ENCODE measurements at regions not wholly inside any gene's neighbourhood (a gene's known extent, or its start where the extent isn't known, plus 50 kb on each side); places are given as distances from the start of the nearest gene placed in this dataset.

- DNase-seq (ENCODE audit: low read depth in 2 of 2), result no peak
These were observed 480.4 kb downstream of the SOX6 start for GRCh38 chr11:15875943-15876342.

GRCh38 chr11:15878756-15879155 lies 477.6 kb downstream of the SOX6 start:
- no peak for DNase-seq (ENCODE audit: low read depth in 2 of 2)

- DNase-seq (ENCODE audit: low read depth in 2 of 2), result no peak
These were observed 476.1 kb downstream of the SOX6 start for GRCh38 chr11:15880291-15880690.

DNA sequence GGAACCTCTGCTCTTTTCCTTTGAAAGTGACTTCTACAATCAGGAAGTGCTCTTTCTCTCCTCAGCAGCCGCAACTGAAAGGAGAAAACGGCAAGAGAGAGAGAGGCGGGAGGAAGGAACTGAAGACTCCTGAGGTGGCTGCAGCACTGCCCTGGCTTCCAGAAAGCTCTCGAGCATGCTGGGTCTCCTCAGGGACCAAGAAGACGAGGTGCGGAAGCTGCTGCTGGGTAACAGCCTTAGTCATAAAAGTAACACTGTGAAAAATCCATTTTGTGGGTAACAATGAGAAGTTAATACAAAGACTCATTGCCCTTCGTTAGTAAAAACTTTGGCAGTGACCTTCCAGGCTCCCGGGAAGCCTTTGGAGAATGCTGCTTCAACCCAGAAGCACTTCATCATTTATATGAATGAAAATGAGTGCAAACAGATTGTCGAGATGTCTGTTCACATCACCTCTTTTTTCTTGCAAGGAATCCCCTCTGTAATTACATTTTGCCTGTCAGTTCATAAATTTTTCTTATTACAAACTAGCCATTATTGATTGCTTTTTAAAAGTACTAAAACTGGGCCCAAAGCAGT lies 473.4 kb downstream of the SOX6 start:
- no peak for DNase-seq (ENCODE audit: low read depth in 2 of 2)

- DNase-seq (ENCODE audit: low read depth in 2 of 2), result no peak
These were observed 472.9 kb downstream of the SOX6 start for GRCh38 chr11:15883455-15883920.

- no peak for DNase-seq (ENCODE audit: low read depth in 2 of 2)
These were observed 472.2 kb downstream of the SOX6 start for GRCh38 chr11:15884141-15884540.

GRCh38 chr11:15884777-15885540 lies 471.4 kb downstream of the SOX6 start:
- no peak for DNase-seq (ENCODE audit: low read depth in 2 of 2)

DNA sequence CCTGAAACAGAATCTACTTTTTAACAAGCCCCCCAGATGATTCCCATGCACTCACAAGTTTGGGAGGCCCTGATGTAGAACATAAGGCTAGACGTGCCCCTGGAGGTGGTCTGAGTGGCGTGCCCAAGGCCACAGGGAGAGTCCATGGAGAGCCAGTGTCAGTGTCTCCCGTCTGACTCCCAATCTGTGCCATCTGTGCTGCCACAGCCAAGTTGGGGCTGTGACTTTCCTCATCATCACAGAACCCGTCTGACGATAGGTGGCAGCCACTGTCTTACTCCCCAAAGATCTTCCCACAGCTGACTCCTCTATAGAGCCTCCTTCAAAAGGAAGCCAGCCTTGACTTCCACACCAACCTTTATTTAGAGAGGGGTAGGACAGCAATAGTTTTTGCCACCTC lies 470.5 kb downstream of the SOX6 start:
- no peak for DNase-seq (ENCODE audit: low read depth in 2 of 2)

GRCh38 chr11:15886299-15886698 lies 470.0 kb downstream of the SOX6 start:
- DNase-seq (ENCODE audit: low read depth in 2 of 2), result no peak

DNA sequence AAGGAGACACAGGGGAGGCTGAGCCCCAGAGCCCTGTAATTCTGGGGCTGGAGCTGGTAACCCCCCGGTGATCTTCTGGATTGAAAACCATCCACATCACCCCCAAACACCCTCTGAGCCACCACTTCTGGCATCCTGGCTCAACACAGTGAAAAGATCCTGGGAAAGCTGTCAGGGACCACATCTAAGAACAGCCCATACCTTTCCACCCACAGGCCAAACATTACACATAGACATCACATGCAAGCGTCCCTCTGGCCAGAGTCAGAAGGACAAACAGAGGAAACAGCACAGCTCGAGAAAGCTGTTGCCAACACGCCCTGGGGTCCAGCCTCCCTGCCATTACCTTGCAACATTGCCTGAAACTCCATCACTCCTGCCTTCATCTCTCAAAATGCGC lies 469.5 kb downstream of the SOX6 start:
- no peak for DNase-seq (ENCODE audit: low read depth in 2 of 2)

- DNase-seq (ENCODE audit: low read depth in 2 of 2), result no peak
These were observed 467.6 kb downstream of the SOX6 start for GRCh38 chr11:15888556-15889345.

GRCh38 chr11:15889363-15890030 lies 466.8 kb downstream of the SOX6 start:
- DNase-seq (ENCODE audit: low read depth in 2 of 2), result no peak

- DNase-seq (ENCODE audit: low read depth in 2 of 2), result no peak
These were observed 466.2 kb downstream of the SOX6 start for GRCh38 chr11:15890031-15890713.

- no peak for DNase-seq (ENCODE audit: low read depth in 2 of 2)
These were observed 463.3 kb downstream of the SOX6 start for GRCh38 chr11:15893080-15893492.

DNA sequence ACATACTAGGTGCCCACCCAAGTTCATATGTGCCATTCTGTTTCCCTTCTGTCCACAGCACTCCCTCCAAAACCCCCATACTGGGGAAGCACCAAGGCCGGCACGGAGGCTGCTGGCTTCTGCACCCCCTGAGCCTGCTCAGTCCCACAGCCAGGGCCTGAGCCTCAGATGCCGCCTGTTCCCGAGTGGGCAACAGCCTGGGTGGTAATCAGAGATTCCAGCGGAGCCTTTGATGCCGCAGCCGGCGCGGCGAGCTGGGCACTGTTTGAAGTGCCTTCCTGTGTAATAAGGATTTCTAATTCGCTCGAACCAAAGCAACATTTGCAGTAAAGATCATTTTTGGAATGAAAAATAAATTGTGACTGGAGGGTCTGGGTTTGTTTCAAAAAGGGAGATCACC lies 460.3 kb downstream of the SOX6 start:
- no peak for DNase-seq (ENCODE audit: low read depth in 2 of 2)

- DNase-seq (ENCODE audit: low read depth in 2 of 2), result no peak
These were observed 459.8 kb downstream of the SOX6 start for GRCh38 chr11:15896530-15896929.

- DNase-seq (ENCODE audit: low read depth in 2 of 2), result no peak
These were observed 459.0 kb downstream of the SOX6 start for GRCh38 chr11:15897211-15897960.

GRCh38 chr11:15901054-15901453 lies 455.3 kb downstream of the SOX6 start:
- DNase-seq (ENCODE audit: low read depth in 2 of 2), result no peak

GRCh38 chr11:15901790-15902189 lies 454.6 kb downstream of the SOX6 start:
- DNase-seq (ENCODE audit: low read depth in 2 of 2), result no peak

- no peak for DNase-seq (ENCODE audit: low read depth in 2 of 2)
These were observed 453.1 kb downstream of the SOX6 start for GRCh38 chr11:15903246-15903645.

Data from stimulated activated CD4-positive, alpha-beta T cell treated with anti-CD3 and anti-CD28 coated beads, Interleukin-12 subunit alpha, Interleukin-12 subunit beta, amount 100 ng/mL, for 24 hours (primary cell).